ENCODE measurements at regions not wholly inside any gene's neighbourhood (a gene's known extent, or its start where the extent isn't known, plus 50 kb on each side); places are given as distances from the start of the nearest gene placed in this dataset.

DNA sequence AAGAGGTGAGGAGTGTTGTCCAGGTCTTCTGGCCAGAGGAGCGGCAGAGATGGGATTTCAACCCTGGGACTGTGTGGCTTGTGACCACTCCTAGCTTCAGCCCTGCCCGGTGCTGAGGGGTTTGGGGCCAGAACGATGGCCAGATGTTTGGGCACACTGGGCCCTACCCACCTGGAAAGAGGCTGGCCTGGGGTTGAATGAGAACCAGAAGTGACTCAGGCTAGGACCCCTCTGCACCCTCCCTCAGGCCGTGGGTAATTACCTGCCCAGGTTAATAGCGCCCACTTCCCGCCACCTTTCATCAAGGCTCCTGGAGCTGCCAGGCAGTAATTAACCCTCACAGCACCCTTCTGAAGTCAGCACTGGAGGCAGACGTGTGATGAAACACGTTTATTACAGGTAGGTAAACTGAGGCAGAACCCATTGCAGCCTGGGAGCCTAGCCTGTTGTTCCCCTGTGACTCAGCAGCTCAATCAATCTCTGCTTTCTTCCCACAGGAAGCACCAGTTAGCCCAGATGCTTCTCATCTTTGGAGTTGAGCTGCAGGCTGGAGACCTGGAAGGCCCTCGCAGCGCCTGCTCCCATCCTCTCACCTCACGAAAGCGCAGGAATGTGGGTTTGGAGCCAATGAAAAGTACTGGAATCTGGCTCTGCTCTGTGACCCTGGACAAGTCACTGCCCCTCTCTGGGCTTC is 120.8 kb downstream of the CEBPB start:
- no peak for DNase-seq (ENCODE audit: low read depth in 4 of 4, low spot score in 1 of 4)

DNA sequence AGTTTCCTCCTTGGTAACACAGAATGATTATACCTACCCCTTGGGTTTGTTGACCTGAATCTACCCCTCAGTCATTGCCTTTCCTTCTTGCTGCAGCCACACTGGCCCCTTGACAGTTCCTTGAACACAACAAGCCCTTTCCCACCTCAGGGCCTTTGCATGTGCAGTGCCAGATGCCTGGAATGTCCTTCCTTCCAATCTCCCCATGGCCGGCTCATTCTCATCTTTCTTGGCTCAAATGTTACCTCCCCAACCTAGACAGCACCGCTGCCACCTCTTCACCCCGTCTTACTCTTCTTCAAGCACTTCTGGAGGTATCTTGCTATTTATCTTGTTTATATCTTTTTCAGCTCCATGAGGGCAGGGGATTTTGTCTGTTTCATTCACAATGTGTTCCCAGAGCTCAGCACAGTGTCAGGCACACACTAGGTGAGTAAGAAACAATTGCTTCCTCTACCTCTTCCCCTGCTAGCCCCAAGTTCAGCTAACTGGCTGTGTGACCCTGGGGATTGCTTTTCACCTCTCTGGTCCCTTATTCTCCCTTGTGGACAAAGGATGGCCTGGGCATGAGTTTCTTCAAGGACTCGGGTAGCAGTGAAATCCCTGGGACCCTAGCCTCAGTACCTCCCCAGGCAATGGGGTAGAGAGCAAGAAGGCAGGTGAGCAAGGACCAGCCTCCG is 121.5 kb downstream of the CEBPB start:
- no peak for DNase-seq (ENCODE audit: low read depth in 4 of 4, low spot score in 1 of 4)

DNA sequence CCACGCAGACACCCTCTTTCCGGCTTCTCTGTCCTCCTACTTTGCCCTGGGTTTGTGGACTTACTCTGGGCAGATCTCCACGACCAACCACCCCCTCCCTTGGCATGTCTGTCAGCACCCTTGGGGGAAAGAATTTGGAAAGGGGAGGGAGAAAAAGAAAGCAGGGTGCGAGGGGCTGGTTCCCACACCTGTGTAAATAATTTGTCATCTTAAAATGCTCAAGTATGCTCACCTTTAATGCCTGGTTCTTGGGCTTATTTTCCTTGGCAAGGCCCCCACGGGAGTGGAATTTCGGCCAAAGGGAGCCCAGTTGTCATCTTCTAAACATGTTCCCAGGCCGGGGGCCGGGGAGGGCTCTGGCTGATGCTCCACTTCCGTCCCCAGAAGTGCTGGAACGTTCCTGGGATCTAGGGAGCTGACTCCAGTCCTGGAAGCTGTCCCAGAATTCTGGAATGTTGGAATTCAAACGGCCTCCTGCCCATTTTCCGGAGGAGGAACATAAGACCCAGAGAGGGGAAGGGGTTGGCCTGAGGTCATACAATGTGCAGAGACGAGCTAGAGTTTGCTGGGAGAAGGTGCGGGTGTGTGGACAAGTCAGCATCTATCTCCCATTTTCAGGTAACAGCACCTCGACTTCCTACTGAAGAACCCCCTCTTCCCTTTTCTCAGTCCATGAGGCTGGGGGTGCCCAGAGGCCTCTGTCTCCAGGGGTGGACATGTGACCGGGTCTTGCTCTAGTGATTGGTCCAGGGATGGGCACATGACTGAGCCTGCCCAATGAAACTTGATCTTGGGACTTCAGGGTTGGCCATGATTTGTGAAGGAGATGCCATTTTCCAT is 122.3 kb downstream of the CEBPB start:
- DNase-seq (ENCODE audit: low read depth in 4 of 4, low spot score in 1 of 4) = no peak

DNA sequence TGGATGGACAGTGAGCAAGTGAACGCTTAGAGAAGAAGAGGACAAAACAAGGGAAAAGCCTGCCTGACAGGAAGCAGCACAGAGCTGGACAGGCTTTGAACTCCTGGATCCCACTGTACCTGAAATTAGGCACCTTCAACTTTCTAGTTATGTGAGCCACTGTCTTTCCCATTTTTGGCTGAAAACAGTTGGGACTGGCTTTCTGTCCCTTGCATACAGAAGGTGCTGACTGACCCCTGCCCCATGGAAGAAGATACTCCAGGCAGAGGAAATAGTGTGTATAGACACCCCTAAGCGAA is 122.8 kb downstream of the CEBPB start:
- DNase-seq (ENCODE audit: low read depth in 4 of 4, low spot score in 1 of 4) = no peak

DNA sequence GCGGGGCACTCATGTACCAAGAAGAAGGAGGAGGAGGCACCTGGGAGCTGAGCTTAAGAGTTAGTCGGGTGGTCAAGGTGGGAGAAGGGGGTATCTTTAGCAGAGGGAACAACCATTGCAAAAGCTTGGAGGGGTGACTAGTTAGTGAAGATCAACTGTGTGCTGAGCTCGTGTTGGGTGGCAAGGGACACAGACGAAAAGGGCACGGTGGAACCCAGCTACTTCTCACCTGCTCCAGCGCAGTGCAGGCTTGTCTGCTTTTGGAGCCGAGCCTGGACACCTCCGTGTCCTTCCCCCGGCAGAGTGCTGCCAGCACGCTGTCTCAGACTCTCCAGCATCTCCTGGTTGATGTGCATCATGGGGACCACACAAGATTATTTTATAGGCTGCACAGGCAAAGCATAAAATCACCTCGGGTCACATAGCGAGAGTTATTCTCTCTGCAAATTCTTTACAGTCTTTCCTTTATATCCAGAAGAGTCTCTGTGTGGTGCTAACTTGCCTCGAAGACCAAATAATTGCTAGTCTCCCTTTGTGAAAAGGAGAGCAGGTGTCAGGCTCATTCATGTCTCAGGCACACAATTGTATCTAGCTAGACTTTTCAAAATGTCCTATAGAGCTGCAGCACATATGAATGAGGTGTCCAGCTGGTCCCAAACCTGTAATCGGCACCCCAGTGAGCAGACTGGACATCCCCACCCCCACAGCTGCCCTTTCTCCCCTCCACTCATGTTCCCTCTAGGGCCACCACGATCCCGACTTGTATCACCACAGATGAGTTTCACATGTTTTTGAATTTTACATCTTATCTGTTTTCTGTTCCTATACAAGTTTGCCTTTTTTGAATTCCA is 123.4 kb downstream of the CEBPB start:
- DNase-seq (ENCODE audit: low read depth in 4 of 4, low spot score in 1 of 4) = no peak

DNA sequence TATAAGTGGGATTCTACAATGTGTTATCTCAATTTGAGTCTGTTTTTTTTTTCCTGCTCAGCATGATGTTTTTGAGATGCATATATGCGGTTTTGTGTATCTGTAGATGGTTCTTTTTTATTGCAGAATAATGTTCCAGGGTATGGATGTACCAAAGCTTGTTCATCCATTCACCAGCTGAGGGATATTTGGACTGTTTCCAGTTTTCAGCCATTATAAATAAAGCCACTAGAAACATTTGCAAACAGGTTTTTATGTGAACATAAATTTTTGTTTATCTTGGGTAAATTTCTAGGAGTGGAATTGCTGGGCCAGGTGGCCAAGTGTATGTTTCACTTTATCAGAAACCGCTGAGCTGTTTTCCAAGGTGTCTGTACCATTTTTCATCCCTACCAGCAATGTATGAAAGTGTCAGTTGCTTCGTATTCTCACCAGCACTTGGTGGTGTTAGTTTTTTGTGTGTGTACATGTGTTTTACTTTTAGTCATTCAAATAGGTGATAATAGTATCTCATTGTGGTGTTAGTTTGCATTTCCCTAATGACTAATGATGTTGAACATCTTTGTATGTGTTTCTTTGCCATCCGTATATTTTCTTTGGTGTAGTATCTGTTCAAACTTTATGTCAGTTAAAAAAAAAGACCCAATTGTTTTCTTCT is 124.2 kb downstream of the CEBPB start:
- no peak for DNase-seq (ENCODE audit: low read depth in 4 of 4, low spot score in 1 of 4)

DNA sequence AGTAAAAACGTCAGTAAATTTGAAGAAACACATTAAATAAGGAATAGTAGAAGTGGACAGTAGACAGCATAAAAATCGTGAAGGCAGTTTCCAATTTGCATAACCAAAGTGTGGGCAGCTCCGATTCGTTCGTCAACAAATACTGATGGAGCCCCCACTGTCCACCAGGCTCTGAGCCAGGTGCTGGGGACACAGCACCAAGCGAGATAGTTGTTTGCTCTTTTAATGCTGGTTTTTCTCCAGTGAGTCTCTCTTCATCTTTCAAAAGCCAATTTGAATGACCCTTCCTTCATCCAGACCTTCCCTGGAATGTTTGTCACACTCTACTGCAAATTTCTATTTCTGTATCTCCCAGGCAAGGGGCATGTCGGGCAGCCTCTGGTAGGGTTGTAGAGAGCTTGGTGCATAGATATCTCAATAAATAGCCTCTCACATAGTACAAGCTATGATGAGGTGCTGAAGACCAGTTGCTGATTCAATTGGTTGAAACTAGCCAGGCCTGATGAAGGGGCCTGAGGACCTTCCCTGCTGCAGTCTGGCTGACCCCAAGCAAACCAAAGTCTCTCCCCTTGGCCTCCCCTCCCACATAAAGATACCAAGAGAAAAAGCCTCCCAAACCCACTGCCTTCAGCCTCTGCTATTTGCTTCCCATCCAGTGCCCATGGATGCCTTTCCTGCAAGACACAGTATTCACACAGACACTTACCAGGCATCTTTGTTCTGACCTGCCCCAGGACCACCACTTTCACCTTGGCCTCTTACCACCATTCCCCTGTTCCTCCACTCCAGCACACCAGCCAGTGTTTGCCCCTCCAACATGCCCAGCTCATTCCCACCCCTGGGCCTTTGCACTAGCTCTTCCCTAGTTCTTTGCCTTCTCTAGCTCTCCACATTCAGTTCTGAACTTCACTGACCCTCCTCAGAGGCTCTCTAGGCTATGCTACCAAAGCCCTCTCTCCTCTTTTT is 125.2 kb downstream of the CEBPB start:
- DNase-seq (ENCODE audit: low read depth in 4 of 4, low spot score in 1 of 4) = no peak

DNA sequence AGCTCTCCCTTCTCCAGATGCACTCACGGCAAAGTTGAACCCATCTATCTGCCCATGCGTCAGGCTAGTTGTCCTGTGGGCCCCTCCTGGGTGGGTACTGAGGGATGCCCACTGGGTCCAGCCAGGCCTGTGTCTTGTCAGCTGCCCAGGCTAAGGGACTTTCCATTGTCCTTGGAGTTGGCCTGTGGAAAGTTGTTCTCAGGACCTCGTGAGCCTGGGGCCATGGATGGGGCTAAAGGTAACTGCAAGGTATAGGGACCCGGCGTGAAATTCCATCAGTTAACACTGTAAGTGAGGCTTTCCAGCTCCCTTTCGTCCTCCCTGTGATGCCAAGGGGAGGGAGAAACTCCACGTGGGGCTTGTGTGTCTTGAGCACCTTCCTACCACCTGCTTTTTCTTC is 126.5 kb downstream of the CEBPB start:
- DNase-seq (ENCODE audit: low read depth in 4 of 4, low spot score in 1 of 4) = no peak

DNA sequence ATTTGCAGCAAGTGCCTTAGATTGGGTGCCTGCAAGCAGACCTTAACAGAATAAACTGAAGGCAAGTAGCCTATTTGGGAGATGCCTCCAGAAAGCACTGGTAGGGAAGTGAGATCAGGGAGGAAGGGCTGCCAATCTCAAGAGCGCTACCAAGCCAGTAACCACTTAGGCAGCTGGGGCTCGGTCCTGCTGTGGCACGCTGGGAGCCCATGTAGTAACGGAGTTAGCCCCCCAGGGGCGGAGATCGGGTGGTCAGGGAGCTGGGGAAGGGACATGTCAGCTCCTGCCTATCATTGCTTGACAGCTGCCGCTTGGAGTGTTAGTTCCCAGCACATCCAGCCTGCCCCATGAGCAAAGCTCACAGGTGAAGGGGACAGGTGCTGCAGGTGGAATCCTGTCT is 127.0 kb downstream of the CEBPB start:
- no peak for DNase-seq (ENCODE audit: low read depth in 4 of 4, low spot score in 1 of 4)

DNA sequence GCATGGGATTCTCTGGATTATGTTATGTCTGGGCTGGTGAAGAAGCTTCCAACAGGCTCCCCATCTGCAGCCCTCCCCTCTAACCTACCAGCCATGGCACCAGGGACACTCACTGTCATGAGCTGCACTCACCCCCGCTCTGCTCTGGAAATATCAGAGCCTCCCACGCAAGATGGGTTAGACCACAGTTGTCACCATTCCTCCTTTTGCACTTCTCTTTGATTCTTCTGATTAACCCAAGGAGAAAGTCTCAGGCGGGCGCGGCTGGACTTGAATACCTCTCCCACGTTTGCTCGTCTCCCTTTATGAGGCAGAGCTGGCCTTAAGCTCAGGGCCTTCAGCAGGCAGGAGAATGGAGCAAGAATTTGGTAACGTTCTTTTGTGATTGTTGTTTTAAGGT is 128.1 kb downstream of the CEBPB start:
- no peak for DNase-seq (ENCODE audit: low read depth in 4 of 4, low spot score in 1 of 4)

DNA sequence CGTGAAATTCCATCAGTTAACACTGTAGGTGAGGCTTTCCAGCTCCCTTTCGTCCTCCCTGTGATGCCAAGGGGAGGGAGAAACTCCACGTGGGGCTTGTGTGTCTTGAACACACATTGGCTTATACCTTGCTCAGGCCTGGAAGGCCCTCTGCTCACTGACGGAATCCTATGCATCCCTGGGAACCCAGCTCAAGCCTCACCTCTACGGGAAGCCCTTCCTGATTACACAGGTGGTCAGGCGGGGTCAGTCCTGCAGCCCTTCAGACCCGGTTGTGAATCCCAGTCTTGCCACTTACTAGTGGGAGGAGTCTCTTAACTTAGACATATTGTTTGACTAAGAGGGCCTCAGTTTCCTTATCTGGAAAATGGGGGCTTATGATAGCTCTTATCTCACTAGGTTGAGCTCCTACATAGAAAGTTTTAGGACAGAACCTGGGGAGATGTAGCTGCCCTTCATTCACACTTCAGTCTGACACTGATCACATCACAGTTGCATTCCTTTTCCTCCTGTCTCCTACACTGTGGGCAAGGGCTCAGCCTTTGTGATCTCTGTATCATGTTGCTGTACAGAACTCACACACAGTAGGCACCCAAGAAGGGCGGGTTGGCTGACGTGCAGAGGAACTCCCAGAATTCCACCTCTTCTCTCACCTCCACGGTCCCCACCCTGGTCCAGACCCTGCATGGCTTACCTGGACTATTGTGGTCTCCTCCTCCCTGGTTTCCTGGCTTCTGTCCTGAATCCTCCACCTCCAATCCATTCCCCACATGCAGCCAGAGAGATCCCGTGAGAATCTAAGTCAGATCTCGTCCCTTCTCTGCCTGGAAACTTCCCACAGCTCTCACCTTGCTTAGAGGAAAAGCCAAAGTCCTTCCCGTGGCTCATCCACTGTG is 129.6 kb downstream of the CEBPB start:
- DNase-seq (ENCODE audit: low read depth in 4 of 4, low spot score in 1 of 4) = no peak

DNA sequence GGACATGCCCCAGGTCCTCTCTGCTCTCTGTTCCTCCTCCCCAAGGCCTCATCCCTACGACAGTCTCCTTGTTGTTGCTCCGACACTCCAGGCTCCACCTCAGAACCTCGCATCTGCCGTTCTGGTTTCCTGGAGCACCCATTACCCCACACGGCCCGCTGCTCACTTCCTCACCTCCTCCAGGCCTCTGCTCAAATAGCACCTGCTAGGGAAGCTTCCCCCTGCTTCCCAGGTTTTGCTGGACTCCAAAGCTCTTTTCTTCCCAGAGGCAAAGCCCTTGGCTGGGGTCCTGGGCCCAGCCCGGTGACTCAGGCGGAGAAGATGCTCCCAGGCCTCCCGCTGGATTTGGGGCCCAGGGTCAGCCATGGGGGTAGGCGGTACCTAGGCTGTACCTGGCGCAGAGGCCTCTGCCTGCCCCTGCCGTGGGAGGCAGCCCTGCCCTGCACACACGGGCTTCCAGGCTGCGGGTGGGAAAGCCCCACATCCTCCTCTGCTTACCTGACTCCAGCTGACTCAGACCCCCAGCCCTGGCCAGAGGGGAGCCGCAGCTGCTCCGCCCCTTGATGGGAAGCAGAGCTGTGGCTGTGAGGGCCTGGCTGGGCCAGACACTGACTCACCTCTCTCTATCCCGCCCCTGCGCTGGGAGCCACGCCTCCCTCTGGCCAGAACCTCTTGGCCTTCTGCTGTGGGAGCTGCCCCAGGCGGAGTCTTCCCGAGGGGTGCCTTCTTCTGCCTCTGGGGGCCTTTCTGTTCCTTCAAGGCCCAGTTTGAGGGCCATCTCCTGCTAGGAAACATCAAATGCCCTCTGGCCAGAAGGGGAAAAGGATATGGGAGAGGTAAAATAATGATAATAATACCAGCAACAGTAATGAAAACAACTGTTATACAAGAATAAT is 130.5 kb downstream of the CEBPB start:
- peak in 1 of 4 experiments; percentile 25 for DNase-seq (ENCODE audit: low read depth in 4 of 4, low spot score in 1 of 4)

DNA sequence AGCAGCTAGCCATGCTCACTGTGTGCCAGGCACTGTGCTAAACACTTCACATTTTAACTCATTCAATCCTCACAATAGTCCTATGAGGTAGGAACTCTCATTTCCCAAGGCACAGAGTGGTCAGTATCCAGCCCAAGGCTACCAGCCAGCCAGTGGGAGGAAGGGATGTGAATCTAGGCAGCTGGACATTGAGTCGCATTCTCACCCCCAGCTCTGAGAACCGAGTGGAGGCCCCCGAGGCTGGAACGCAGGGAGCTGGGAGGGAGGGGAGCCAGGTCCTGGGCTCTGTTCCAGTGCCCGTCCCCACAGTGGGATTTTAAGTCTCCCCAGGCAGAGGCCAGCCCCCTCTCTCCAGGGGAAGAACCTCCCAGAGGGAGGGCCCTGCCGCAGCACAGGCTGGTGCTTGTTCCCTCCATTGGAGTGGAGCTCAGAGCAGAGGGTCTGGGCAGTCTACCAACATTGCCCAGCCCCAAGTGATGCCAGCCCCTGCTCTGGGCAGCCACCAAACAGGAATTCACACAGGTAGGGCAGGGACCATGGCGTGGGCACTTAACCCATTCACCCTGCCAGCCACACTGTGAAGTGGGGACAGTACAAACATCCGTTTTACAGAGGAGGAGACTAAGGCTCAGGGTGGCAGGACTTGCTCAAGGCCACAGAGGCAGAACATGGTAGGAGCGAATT is 131.3 kb downstream of the CEBPB start:
- no peak for DNase-seq (ENCODE audit: low read depth in 4 of 4, low spot score in 1 of 4)

DNA sequence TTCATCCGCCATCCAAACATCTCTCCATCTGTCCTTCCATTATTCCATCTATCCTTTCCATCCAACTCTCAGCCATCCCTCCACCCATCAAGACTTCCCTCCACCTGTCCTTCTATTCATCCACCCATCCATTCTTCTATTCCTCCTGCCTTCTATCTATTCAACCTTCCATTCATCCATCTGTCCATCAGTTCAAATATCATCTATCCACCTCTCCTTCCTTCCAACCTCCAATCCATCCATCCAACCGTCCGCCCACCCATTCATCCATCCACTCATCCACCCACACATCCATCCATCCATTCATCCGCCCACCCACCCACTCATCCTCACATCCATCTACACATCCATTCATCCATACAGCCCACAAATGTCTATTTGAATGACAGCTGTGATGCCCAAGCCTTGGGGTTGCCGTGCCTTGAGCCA is 132.1 kb downstream of the CEBPB start:
- DNase-seq (ENCODE audit: low read depth in 4 of 4, low spot score in 1 of 4) = no peak

DNA sequence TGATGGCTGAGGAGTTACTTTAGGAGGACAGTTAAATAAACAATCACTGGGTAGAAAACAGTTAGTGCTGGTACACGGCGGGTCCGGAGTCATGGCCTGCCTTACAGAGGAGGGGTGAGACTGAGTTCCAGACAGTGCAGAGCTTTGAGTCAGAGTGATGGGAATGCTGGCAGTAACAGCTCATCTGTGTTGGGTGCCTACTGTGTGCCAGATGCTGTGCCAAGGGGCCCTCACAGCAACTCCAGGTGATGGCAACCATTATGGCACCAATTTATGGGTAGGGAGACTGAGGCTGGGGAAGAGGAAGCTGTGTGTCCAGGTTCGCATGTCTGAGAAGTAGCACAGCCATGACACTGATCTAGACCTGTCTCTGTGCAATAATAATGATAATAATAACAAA is 132.6 kb downstream of the CEBPB start:
- DNase-seq (ENCODE audit: low read depth in 4 of 4, low spot score in 1 of 4) = no peak

DNA sequence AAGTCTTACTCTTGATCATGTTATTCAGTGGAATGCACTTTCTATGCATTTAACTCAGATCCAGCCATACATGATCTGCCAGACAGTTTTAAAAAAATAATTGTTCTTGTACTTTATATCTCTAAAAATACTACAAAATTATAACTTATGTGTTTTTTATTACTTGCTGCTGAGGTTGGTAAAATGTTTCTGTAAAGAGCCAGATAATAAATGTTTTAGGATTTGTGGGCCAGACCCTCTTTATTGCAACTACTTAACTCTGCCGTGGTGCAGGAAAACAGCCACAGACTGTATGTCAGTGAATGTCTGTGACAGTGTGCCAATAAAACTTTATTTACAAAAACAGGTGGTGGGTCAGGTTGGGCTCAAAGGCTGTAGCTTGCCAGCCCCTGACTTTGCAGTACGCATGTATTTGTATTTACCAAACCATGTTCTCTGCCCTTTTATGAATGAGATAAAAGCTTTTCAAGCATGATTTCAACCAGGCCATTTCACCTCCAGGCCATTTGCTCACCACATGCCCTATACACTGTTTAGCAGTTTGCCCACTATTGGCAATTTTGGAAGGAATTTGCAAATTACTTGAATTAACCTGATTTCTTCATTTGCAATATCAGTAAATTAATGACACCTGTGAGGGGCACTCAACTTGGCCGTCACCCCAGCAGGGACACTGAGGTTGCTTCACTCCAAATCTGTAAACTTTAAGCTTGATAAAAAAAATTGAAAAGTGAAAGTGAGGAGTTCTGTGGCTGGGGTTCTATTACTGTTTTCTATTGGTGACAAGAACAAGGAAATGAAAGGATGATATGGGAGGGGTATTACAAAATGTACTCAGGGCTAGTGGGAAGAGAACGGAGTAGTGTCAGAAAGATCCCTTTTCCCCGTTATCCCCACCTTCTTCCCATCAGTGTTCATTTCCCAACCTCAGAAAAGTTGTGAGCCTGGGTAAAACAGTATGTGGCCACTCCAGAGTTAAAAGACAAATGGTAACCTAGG is 133.4 kb downstream of the CEBPB start:
- no peak for DNase-seq (ENCODE audit: low read depth in 4 of 4, low spot score in 1 of 4)
